NCI-H2107 (cell line): ENCODE measurements at regions not wholly inside any gene's neighbourhood (a gene's known extent, or its start where the extent isn't known, plus 50 kb on each side); places are given as distances from the start of the nearest gene placed in this dataset.
"Not testable (repeated sequence)": the region's sequence is repeated elsewhere in the genome, so short reads cannot be mapped to it uniquely, and the experiment has no call there.

ENCODE experiments used
- DNase-seq: peaks from one replicate; lab custom pipeline; 2025; lab: John Stamatoyannopoulos, UW

- DNase-seq: no peak
These were observed 236.4 kb downstream of the TFEC start for GRCh38 chr7:115793958-115794702.

DNA sequence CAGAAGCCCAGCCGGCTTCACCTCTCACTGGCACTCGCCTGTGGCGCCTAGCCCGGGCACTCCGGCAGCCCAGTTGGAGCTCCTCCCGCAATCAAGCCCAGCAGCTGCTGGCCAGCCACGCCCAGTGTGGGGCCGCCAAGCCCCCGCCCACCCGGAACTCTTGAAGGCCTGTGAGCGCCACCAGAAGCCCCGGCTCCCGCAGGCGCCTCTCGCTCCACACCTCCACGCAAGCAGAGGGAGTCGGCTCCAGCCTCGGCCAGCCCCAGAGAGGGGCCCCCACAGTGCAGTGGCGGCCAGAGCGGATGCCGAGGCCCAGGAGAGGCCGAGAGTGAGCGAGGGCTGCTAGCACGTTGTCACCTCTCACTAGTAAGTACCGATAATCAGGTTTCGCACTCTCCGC, 240.7 kb downstream of the TFEC start:
- DNase-seq: no peak

DNA sequence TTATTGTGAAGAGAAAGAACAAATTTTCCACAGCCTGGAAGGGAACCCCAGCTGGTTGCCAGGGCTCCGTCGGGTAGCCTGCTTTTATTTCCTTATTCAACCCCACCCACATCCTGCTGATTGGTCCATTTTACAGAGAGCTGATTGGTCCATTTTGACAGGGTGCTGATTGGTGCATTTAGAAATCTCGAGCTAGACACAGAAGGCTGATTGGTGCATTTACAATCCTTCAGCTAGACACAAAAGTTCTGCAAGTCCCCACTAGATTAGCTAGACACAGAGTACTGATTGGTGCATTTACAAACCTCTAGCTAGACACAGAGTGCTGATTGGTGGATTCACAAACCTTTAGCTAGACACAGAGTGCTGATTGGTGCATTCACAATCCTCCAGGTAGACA, 241.1 kb downstream of the TFEC start:
- DNase-seq: not testable (repeated sequence)

DNA sequence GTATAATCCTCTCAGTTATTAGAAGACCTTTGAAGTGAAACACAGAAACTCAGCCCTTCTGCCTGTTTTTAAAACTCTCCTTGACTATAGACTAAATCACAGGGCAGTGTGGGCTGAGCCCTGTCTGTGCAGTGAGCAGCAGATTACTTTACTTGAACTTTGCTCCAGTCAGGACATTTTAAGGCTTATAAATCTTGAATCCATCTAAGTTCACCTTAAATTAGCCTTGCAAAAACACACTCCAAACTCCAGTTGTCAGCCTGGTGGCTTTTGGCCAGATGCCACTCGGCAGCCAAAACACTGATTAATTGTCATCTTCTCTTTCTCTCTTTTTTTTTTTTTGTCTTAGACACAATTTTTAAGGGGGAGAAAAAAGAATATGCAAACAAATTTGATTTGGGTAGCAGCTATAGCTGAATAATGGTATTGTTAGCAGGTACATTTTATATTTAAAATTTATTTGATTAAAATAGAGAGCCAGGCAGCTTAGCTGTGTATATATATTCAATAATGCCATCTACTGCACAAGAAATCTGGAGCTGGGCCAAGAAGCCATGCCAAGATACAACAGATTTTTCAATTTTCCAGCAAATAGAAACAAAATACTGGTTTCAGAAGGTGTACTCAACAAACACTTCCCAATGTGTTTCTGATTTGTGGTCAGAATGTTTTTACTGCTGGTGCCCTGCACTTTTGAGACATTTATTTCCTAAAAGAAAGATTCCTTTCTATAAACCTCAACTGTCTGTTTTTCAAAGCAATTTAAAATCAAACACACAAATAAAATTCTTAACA, 247.7 kb downstream of the TFEC start:
- DNase-seq: no peak

GRCh38 chr7:115779561-115779960, 251.0 kb downstream of the TFEC start:
- no peak for DNase-seq

DNA sequence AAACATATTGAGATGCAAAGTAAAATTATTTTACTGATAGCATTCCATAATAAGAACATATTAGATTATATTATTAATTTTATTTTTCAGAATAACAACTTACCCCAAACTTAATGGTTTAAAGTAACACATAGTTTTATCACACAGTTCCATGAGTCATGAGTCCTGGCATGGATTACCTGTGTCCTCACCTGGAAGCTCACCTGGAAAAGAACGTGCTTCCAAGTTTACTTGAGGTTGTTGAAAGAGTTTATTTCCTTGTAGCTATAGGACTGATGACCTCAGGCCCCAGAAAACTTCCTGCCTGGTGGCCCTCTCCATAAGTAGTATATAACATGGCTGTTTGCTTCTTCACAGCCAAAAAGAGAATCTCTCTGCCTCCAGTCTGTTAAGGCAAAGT, 254.6 kb downstream of the TFEC start:
- DNase-seq: no peak

DNA sequence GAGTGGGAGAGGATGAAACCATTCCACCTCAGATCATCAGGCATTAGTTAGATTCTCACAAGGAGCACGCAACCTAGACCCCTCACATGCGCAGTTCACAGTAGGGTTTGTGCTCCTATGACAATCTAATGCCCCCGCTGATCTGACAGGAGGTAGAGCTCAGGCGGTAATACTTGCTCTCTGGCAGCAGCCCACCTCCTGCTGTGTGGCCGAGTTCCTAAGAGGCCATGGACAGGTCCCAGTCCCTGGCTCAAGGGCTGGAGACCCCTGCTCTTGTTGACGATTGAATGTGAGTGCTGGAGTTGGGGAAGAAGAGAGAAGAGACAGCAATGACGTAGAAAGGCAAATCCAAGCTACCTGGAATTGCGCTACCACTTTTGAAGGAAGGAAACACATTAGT, 267.2 kb downstream of the TFEC start:
- no peak for DNase-seq

DNA sequence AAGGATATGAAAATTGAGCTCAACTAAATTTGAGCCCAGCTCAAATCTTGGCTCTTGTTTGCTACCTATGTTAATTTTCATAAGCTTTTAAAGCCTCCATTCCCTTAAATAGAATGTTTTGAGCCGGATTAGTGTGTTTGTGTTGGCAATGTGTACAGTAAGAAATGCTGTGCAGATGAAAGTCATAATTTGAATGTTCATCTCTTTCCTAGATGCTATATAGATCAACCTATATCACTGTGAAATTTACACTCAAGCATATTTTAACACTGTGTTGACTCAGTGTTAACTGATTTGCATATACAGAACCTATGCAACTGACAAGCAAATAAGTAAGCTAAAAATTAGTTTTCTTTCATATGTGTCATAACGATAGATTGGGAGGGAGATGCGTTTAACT, 272.5 kb downstream of the TFEC start:
- DNase-seq: no peak

DNA sequence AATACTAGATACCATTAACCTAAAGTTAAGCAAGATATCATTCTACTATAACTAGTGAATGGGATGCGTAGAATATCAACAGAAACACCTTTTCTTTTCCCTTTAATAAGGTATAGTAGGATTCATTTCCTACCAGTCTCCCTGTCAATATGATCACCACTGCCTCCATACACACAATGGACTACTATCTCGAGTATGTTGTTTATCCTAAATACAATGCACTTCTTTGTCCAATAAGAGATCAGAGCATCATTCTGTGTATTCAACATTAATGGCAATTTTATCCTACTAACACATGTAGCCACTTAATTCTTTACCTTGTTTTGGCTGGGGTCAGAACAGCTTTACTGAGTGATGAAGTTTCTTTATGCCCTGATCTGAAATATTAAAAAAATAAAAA, 276.3 kb downstream of the TFEC start:
- DNase-seq: no peak

DNA sequence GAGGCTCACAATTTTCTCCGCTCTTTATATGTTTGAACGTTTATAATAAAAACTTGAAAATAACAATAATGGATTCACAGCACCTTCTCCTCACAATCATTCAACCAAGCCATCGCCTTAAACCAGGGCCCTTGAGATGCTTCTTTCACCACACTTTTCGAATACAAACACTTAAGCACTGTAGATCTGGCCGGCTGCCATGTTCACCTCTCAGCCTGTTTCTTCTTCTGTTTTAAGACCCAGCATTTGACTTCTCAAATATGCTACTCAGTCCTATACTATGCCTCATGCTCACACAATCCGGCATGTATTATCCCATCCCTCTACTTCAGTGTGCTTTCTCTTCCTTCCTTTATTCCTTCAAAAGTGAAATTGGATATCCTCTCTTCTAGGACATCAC, 280.6 kb downstream of the TFEC start:
- no peak for DNase-seq

DNA sequence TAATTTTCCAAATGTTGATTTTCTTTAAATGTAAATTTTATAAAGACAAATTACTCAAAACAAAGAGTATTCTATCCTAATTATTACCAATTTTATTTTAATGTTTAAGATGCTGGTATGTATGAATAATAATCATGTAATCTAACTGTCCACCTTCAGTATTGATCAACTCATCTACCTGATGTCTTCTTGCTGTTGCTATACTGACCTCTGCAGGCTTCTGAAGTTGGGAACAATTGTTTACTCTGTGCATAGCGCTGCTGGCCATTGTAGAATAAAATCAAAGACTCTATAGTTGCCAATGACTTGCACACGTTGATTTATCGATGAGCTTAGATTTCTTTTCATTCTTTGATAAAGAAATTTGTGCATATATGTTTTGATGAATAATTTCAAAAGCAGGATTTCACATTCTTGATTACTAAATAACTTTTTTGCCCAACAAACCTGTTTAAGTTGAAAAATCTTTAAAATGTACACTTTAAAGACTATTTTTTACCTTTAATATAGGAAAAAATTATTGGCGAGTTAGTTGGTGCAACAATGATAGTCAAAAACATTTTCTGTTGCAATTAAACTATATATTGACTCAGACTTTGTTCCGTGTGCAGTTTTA, 282.3 kb downstream of the TFEC start:
- no peak for DNase-seq

- DNase-seq: no peak
These were observed 283.4 kb downstream of the TFEC start for GRCh38 chr7:115747174-115747573.

DNA sequence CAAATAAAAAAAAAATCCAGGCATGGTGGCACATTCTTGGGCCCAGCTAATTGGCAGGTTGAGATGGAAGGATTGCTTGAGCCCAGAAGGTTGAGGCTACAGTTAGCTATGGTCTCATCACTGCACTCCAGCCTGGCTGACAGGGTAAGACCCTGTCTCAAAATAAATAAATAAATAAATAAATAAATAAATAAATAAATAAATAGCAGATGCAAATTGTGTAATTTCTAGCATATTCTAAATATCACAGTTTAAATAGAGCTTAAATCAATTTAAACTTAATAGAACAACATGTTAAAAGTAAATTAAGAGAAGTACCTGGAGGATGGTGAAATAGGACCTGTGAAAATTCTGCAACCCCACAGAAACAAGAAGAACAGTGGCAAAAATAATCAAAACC, 290.5 kb downstream of the TFEC start:
- DNase-seq: no peak

DNA sequence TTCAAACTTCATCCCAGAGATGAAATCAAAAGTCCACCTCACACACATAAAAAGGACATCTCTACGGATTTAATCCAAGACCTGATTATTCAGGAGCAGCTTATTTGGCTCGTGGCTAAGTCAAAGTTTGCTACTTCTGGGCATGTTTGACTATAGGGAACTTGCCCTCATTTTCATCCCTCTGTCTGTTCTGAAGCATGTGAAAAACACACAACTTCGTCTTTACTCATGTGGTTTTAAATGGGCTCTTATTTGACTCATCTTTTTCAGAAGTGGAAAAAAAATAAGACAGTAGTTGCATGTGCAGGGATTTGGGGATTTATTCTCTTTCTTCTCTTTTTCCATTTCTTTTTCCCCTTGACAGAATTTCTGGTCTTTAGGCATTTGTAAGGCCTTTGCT, 295.9 kb downstream of the TFEC start:
- DNase-seq: no peak

DNA sequence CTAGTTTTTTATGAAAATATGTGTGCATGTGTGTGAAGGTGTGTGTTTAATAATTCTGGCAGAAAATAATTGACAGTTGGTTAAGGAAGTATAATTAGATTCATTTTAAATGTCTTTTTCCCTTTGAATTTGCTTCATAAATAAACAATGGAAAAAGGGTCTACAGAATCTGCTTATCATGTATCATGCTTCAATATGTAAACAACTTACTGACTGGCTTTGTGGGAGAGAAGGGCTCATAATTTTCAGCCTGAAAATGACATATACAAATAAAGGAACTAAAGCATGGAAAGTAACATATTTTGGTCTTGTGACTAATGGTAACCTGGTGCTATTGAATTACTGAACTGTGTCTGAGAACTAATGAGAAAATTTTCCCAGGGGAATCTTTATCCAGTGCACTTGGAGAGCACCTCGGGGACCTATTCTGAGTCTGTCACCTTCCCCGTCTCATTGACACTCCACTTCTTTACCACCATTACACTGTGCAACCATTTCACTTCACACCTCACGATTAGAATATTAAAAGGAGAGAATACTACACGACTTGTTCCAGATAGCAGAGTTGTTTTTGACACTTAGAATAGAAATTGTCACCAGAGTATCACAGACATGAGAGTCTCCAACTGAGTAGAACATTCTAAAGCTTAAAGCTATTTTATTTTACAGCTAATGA, 298.6 kb downstream of the TFEC start:
- peak; percentile 83 for DNase-seq

DNA sequence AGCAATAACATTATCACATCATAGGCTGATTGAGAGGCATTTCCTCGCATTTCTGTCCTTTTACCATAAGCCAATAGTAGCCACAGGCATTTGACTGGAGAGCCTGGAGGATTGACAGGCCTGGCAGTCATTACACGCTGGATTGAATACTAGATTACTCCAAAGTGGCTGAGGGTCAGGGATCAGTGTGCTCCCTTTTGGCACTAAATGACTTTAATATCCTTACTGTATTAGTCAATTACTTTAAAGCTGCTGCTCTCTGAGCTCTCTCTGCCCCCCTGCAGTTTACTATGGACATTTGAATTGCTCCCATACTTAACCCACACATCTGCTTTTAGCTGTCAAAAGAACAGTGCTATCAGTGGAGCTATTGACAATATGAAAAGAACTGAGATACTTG, 302.0 kb downstream of the TFEC start:
- DNase-seq: no peak

GRCh38 chr7:115724400-115725056, 306.0 kb downstream of the TFEC start:
- peak; percentile 82 for DNase-seq

GRCh38 chr7:115722302-115722977, 308.1 kb downstream of the TFEC start:
- DNase-seq: no peak

GRCh38 chr7:115721293-115722217, 309.0 kb downstream of the TFEC start:
- no peak for DNase-seq

GRCh38 chr7:115719963-115720362, 310.6 kb downstream of the TFEC start:
- no peak for DNase-seq
